ENCODE measurements at regions not wholly inside any gene's neighbourhood (a gene's known extent, or its start where the extent isn't known, plus 50 kb on each side); places are given as distances from the start of the nearest gene placed in this dataset.
A peak's percentile ranks its signal among the peaks of the same experiment; 100 is the strongest.

DNA sequence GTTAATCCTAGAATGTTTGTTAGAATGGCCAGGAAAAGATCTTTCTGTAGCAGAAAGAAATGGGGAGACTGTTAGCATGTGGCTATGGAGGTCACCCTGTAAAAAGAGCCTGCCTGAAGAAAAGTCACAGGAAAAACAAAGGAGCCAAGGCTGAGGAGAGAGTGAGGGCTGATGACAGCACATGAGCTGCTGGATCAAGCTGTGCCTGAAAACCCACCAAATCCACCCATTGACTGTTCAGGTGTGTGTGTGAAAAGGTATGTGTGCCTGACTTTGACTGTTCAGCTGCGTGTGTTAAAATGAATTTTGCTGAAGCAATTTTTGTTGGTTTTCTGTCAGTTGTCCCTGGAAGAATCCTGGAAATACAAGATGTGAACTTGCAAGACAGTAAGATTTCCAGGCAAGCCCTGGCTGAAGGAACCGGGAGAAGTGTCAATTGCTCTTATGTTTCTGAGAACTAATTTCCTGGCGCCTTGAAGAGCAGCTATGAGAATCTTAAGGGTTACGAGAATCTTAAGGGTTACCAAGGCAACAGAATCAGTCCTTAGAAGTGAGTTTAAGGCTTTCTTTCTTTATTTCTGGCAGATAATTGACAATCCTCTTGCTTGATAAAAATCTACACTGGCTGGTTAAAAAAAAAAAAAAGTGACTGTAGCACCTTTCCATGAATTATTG lies 73.0 kb upstream of the LGALSL start:
- no peak for DNase-seq

DNA sequence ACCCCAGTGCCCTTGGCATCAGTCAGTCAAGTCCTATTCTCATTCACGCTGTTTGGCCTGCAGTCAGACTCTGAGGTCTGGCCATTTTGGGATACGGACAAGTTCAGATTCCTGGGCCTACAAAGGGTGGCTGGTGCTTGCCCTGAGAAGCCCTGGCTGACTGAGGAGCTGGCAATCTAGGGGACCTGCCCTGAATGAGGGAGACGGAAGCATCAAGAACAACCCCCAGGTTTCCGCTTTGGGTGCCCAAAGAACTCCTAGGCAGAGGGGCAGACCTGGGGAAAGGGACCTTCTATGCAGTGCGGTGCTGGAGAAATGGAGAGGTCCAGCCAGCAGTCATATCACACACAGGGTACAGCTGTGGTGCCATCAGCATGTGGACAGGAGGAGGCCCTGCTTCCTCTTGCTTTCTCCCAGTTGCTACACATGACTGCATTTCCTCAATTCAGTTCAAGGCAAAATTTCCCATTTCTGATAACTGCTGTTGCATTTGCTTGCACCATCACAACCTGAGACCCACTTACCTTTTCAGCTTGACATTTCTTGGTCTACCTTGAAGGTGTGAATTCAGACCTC lies 70.9 kb upstream of the LGALSL start:
- no peak for DNase-seq

DNA sequence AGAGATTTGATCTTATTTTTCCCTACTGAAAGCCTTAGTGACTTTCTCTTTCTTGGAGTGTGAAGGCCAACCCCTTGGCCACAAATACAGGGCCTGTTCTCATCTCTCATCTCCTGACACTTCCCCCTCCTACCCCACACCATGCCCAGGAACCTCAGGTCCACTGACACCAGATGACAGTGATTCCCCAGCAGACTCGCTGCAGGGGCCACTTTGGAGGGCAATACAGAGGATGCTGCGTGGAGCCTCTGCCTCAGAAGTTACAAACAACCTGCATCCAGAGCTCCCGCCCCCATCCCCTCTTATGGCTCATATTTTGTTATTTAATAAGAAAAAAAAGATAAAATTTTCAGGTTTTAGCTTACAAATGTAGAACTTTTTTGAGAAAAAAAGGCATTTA lies 70.1 kb upstream of the LGALSL start:
- no peak for DNase-seq

DNA sequence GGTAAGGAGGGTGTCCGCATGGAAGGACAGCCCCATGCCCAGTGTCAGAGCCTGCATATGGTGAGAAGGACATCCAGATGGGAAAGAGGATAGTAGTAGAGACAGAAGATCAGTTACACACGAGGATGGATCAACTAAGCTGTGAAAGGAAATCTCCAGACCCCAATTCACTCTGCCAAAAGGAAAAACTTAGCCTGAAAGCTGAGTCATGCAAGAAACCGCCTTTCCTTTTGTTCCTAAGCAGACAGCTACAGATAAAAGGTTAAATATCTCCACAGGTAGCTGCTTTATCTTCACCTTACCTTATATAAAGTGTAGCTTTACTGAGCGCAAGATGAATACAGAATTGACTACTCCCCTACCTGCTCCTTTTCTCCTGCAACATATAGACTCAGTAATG lies 67.3 kb upstream of the LGALSL start:
- DNase-seq, result no peak

DNA sequence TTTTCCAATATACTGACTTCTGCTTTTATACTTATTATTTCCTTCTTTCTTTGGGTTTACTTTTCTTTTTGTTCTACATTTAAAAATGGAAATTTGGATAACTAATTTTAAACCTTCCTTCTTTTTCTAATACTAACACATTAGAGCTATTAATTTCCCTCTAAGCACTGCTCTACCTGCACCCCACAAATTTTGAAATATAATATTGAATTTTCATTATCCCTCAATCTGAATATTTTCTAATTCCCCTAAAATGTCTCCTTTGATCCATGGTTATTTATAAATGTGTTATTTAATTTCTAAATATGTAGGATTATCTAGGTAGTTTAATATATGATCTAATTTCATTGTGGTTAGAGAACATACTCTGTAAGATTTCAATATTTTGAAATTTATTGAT lies 63.4 kb upstream of the LGALSL start:
- no peak for DNase-seq

DNA sequence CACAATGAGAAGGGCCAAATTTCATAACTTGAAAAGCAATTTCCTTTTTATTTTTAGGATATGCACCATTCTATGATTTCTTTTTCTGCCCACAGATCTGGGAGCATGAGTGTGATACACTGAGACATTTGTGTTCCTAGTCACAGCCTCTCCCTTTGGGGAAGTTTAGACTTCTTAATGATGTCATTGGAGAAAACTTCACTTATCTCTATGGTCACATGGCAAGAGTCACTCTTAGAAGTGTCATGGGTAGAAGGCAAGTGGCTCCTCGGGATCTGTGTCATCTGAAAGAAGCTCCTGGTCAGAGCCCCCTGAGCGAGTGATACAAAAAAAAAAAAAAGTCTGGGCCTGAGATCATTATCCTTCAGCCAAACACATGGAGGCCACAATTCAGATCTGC lies 62.5 kb upstream of the LGALSL start:
- DNase-seq, result no peak

DNA sequence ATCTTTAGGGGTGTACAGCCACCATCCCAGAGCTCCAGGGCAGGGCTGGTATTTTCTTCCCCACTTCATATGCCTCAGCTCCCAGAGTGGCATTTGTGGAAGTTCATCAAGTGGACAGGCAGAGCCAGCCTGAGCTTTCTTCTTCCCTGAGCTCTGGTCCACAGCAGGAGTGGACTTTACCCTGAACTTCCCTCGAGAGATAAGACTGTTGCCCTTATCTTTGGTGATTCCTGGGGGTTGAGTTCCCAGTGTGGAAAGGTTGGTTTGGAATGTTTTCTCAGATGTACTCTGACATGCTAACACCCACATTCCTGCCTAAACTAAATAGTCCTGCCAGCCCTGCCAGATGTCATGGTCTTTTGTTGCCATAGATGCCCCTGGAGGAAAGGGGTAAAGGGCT lies 62.0 kb upstream of the LGALSL start:
- DNase-seq, result no peak

DNA sequence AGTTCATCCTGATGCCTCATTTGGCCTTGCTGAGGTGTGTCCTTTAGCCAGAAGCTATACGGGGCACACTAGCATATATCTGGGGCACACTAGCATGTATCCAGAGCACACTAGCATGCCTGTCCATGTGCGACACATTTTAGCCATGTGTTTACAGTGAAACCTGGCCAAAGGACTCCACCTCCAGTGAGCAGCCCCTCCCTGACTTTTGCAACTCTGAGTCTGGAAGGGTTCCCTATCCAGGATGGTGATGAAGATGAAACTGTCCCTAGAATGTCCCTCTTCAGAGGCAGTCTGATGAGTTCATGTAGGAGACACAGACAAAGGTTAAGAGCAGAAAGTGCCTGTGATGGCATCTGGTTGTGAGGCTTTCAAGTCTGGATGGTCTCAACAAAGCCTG lies 61.4 kb upstream of the LGALSL start:
- DNase-seq, result no peak

DNA sequence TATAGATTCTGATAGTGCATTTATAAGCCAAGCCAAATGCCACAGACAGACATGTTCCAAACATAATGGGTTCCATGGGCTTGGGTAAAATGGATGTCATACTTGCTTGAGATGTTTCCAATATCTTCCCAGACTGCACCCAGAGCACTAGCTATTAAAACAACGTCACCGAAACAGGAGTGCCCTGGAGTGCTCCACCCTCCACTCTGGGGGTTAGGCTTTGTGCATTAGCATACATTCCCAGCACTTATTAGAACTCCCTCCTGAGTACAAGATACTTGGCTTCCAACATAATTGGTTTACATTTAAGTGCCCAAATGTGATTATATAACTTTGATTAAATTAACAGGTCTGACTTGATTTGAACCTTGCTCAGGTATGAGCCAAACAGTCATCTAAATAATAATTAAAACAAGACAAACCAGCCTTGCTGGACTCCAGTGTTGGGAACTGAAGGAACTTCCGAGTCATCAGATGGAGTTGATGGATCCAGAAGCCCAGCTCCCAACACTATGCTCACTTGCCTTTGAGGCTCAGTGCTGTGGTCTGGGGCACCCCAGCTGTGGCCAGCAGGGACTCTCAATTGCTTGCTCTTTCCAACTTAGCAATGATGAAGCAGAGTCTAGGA lies 60.5 kb upstream of the LGALSL start:
- no peak for DNase-seq

DNA sequence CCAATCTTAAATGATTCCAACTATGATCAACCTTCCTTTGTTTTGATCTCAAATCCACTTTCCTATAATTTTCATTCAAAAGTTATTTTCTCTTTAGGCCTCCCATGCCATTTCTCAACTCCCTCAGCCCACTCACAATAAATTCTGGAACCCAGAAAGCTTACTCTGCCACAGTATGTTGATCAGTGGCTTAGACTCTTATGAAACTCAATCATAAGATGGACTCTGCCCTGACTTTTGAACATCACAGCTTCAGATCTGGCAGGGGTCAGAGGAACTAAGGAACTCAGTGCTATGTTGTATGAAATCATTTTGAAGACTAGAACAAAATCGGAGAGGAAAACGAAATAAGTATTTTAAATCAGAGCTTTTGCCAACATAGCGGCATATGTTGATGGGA lies 59.8 kb upstream of the LGALSL start:
- DNase-seq, result no peak

DNA sequence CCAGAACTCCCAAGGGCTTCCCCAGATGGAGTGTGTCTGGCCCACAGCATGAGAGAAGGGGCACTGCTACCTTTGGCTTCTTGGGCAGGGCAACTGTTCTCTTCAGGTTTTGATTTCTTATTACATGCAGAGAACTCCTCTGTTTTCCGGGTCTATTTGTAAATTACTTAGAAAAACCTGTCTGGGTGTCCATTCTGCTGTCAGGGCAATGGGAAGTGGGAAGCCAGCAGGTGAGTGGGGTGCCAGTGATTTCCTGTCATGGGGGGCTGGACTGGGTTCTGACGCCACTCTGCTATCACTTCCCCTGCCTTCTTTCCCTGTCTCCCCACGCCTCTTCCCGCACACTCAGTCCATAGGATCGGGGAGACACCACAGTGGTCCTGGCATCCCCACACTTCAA lies 58.0 kb upstream of the LGALSL start:
- no peak for DNase-seq

DNA sequence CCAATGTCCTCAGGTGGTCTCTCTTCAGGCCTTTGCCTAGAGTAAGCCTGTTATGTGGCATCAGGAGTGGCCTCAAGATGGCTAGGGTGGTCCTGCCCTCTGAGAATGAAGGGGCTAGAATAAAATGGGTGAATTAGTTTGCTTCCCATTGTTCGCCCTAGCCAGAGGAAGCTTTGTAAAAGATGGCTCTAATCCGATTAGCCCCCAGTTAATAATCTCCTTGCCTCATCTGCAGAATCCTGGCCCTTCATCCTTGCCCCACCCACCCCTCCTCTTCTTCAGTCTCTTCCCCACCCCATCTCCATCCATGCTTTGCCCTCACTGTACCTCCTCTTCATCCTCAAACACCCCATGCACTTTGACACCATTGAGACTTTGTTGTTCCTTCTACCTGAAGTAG lies 57.4 kb upstream of the LGALSL start:
- no peak for DNase-seq

DNA sequence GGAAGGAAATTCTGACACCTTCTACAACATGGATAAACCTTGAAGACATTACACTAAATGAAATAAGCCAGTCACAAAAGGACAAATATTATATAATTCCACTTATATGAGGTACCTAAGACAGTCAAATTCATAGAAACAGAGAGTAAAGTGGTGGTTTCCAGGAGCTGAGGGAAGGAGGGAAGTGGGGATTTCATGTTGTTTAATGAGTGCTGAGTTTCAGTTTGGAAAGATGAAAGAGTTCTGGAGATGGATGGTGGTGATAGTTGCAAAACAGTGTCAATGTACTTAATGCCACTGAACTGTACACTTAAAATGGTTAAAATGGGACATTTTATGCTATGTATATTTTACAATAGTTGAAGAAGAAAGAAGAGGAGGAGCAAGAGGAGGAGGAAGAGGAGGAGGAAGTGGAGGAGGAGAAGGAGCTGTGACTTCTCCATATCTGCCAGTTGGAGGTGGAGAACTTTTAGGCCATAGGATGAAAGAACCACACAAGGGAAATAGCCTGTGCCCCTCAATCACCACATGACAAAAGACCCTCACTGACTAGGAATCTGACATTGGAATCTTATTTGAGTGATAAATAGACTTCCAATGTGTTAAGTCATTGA lies 55.3 kb upstream of the LGALSL start:
- no peak for DNase-seq

DNA sequence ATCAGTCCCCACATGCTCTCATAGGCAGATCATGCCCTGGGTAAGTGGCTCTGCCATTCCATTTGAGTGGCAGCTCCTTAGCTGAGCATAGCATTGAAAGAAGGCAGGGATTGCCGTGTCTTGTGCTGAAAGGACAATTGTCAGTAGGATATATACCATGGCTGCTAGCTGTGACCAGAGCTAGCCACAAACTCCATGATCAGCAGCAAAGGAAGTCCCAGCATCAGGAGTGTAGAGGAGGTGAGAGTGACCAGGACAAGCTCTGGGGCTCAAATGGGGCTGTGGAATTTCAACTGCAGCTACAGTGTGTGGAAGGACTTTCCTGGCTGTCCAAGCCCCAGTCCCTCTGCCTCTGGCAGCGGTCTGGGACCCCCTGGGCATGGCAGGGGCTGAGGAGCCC lies 54.4 kb upstream of the LGALSL start:
- DNase-seq, result no peak

DNA sequence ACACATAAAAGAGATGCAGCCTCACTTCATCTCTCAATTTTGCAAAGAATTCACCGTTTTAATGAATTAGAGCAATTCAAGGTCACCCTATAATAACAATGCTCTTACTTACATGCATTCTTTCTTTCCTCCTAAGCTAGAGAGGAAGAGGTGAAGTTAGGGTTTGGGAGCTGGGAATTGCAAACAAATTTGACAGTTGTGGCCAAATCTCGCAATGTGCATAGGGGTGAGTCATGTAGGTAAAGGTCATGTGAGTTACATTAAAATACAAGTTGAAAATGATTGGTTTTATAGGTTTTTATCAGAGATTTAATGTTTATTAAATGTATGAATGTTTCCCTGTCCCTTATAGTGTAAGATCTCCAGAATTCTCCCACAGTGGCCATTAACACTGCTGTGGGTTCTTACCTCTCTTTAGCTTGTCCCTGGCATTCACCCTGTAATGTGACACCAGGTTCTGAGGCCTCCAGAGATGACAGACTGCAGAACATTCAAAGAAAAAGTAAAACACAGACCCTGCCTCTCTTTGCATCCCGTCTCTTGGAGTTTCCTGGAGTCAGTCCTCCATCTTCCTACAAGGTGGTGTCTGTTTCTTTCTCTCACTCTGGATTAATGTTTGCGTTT lies 53.7 kb upstream of the LGALSL start:
- DNase-seq, result no peak

DNA sequence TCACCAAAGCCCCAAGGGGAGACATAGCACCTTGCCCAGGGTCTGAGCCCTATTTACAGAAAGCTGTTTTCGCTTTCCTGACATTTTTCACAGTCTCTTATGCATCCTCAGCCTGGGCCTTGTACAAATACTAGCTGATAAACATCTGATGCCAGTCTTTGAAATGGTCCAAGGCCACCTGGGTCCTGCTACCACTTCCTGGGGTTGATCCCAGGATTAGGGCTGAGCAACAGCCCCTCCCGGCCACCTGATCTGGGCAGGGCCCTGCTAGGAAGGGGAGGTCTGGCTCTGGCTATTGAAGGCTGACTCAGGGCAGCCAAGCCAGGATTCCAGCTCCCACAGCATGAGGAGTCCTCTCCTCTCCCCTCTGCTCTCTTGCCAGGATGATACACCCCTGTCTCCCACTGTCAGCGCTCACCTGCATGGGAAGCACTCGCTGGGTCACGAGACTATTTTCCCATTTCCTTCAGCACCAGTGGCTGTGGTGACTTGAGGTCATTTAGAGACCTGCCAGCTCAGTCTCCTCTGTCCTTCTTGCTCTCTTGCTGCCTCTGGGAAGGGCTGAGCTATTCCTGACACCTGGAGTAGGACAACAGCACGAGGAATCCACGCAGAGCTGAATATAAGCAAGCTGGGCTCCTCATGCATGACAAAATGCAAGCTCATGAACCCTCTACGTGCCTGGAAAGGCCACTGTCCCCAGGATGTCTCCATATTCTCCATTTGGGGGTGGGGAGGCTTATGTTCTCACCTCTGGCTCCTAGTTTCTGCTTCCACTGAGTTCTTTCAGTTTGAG lies 53.0 kb upstream of the LGALSL start:
- DNase-seq, result no peak

DNA sequence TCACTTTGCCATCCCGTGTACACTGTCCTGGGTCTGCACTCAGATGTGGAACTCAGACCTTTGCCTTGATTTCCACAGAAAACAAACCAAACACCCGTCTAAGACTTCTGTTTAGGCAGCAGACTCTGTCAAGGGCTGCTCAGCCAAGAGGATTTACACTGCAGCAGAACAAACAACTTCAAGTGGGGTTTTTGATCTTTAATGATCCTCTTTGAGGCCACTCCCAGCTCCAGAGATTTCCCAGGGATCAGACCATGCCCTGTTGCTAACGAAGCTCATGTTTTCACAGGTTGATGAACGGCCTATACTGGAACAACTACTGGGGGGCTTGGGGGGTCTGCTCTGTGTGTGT lies 52.5 kb upstream of the LGALSL start:
- DNase-seq, result no peak

DNA sequence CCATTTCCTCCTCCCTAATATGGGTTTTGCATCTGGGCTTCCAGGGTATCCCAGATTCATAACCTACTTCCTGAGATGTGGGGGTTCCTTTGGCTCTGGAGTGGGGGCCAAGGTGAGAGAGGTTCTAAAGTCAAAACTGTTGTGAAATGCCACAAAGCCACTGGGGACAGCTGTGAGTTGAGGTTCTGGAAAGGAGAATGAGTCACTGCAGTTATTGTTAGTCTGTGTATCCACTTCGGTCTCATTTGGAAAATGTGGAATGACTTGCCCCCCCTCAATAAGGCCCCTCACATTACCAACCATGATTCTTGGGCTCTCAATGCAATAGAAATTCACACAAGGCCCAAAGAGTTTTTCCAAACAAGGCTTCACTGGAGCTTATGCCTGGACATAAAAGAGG lies 51.1 kb upstream of the LGALSL start:
- DNase-seq, result peak; percentile 26

DNA sequence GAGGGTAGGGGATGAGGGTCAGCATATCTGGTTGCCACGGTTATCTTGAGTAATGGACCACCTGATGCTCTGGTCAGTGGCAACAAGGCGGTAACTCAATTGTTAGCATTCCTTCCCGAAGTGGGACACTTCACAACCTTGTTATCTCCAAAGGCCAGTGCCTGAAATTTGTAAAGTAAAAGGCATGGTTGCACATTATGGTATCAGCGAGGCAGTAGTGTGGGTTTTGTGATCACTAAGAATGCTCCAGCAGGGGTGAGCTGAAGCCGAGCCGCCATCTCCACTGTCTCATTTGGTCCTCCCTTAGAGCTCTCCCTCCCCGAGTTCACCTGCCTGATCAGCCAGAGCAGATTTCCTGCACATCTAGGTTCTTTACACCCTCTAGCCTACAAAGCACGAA lies 50.5 kb upstream of the LGALSL start:
- no peak for DNase-seq

DNA sequence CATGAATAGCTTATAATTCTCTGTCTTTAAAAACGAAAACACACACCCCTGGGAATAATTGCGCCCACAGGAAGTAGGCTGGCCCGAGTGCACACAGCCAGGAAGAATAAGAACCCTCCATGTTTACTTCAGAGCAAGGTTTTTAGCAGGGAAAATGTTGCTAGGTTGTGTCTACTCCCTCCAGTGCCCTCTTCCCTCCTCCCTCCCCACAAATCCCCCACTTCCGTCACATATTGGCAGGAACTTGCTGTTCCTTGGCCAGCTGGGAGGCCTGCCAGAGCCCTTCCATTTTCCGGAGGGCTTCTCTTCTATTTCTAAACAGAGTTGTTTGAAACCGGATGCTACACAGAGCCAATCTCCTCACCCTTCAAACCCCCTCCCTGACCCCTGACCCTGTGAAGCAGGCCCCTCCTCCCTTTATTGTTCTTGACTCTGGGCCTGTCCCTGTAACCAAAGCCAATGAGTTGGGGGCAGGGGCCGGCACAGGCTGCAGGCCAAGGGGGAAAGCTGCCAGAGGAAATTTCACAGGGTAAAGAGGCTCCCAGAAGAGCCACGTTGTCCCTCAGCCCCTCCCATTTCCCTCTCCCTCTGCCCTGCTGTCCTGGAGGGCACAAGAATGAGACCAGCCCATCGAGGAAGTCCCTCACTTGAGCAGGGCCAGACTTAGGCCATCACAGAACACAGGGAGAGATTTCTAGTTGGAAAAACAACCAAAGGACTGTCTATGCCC lies 49.8 kb upstream of the LGALSL start:
- DNase-seq, result peak; percentile 79
